A549 (cell line): ENCODE measurements at regions not wholly inside any gene's neighbourhood (a gene's known extent, or its start where the extent isn't known, plus 50 kb on each side); places are given as distances from the start of the nearest gene placed in this dataset.

ENCODE experiments used
- ATAC-seq, 2 experiments: fragments of 200-7000 bp in 1 of 2; fragments of >200 bp in 1 of 2; cut with Nextera tagmentation in 1 of 2; cut with Tn5 transposase in 1 of 2; 3 replicates each; pipeline versions ENCODE4 v1.8.0 to v1.9.1; 2018 to 2020; ENCODE audit warnings: mild to moderate bottlenecking in 1 of 2, moderate library complexity in 1 of 2
- CTCF ChIA-PET: fragments of 300-600 bp; sonication (Branson Sonifier 250); formaldehyde crosslinking; extraction: SDS; loops from one replicate; lab custom pipeline; 2021; ENCODE audit warnings: antibody characterized with exemption, inconsistent platforms; lab: Yijun Ruan, JAX
- POLR2A ChIA-PET: fragments of 350-600 bp; formaldehyde crosslinking; extraction: SDS; loops from one replicate; lab custom pipeline; 2021; ENCODE audit warnings: antibody characterized with exemption, inconsistent platforms; lab: Yijun Ruan, JAX
- DNase-seq, 2 experiments: peaks; one replicate each; pipeline versions ENCODE4 v3.0.0 to v3.0.0-alpha.2; 2011 to 2016; ENCODE audit warnings: low read depth in 1 of 2, low spot score in 1 of 2
- FAIRE-seq: peaks from 2 replicates; lab custom pipeline; 2011; peaks lifted over from hg19 to GRCh38; lab: Jason Lieb, UNC
- H3K27ac ChIP-seq, 2 experiments: fragments of >200 bp; sonication (Bioruptor Twin); formaldehyde crosslinking; 3 replicates each; pipeline ENCODE4 v1.5.1; 2016 to 2017
- H3K4me1 ChIP-seq: fragments of >200 bp; sonication (Bioruptor Twin); formaldehyde crosslinking; 3 replicates; pipeline ENCODE4 v1.6.1; 2016
- H3K4me2 ChIP-seq: fragments of >200 bp; sonication (Bioruptor Twin); formaldehyde crosslinking; 3 replicates; pipeline ENCODE4 v1.6.1; 2016
- H3K4me3 ChIP-seq: fragments of >200 bp; sonication (Bioruptor Twin); formaldehyde crosslinking; 3 replicates; pipeline ENCODE4 v1.5.1; 2016
- H3K9me3 ChIP-seq: fragments of >200 bp; sonication (Bioruptor Twin); formaldehyde crosslinking; 3 replicates; pipeline ENCODE4 v1.6.1; 2016
- ATOH8 ChIP-seq: fragments of 250-450 bp; sonication (Bioruptor Pico); IDR thresholded peaks from 2 replicates; pipeline ENCODE4 v1.5.0; 2020; ENCODE audit warnings: low read depth, mild to moderate bottlenecking, moderate library complexity
- CHD2 ChIP-seq: fragments of 150-350 bp; IDR thresholded peaks from 2 replicates; pipeline ENCODE4 v1.6.1; 2014; ENCODE audit warnings: low read length; ENCODE audit not compliant: partially characterized antibody
- E2F6 ChIP-seq: IDR thresholded peaks from 2 replicates; pipeline ENCODE4 v1.6.1; 2012; ENCODE audit warnings: low read depth, borderline replicate concordance
- ELK1 ChIP-seq: fragments of 150-350 bp; IDR thresholded peaks from 2 replicates; pipeline ENCODE4 v1.6.1; 2014; ENCODE audit warnings: low read depth, mild to moderate bottlenecking, low read length
- EP300 ChIP-seq, 2 experiments: fragments of >200 bp; sonication (Bioruptor Twin); formaldehyde crosslinking; IDR thresholded peaks; 2 replicates in 1 of 2; 3 replicates in 1 of 2; pipeline ENCODE4 v1.6.1; 2016 to 2017
- FOXS1 ChIP-seq: fragments of 250-450 bp; sonication (Bioruptor Pico); IDR thresholded peaks from 2 replicates; pipeline ENCODE4 v1.5.0; 2020; ENCODE audit warnings: mild to moderate bottlenecking, moderate library complexity
- GATA3 ChIP-seq: IDR thresholded peaks from 2 replicates; pipeline ENCODE4 v1.6.1; 2012; ENCODE audit warnings: borderline replicate concordance
- HDAC2 ChIP-seq: fragments of 200-600 bp; sonication (generic); IDR thresholded peaks from 2 replicates; pipeline ENCODE4 v1.6.1; 2016
- HOXB5 ChIP-seq: fragments of 250-450 bp; sonication (Bioruptor Pico); IDR thresholded peaks from 2 replicates; pipeline ENCODE4 v1.5.0; 2020; ENCODE audit warnings: mild to moderate bottlenecking, moderate library complexity
- KDM5A ChIP-seq: fragments of 200-600 bp; sonication (generic); IDR thresholded peaks from 2 replicates; pipeline ENCODE4 v1.6.1; 2016; ENCODE audit warnings: antibody characterized with exemption, mild to moderate bottlenecking
- MAZ ChIP-seq: fragments of 150-350 bp; IDR thresholded peaks from 2 replicates; pipeline ENCODE4 v1.6.1; 2014; ENCODE audit warnings: antibody characterized with exemption, low read depth, low read length, borderline replicate concordance
- MYC ChIP-seq: IDR thresholded peaks from 2 replicates; pipeline ENCODE4 v1.6.1; 2012; ENCODE audit warnings: mild to moderate bottlenecking, inconsistent platforms, low read length, improper control_type of control experiment, borderline replicate concordance
- NR3C1 ChIP-seq: fragments of >200 bp; sonication (Bioruptor Twin); formaldehyde crosslinking; IDR thresholded peaks from 3 replicates; pipeline ENCODE4 v1.6.1; 2017
- RCOR1 ChIP-seq: fragments of 150-350 bp; IDR thresholded peaks from 2 replicates; pipeline ENCODE4 v1.6.1; 2014; ENCODE audit warnings: antibody characterized with exemption, low read length, low read depth
- REST ChIP-seq: fragments of 200-600 bp; sonication (generic); IDR thresholded peaks from 2 replicates; pipeline ENCODE4 v1.6.1; 2016; ENCODE audit warnings: antibody characterized with exemption, mild to moderate bottlenecking, moderate library complexity
- RNF2 ChIP-seq: fragments of 200-600 bp; sonication (generic); IDR thresholded peaks from 2 replicates; pipeline ENCODE4 v1.6.1; 2016; ENCODE audit warnings: low read depth, mild to moderate bottlenecking, antibody characterized with exemption, moderate library complexity, borderline replicate concordance
- ZFP36 ChIP-seq: fragments of 450-650 bp; IDR thresholded peaks from 2 replicates; pipeline ENCODE4 v1.6.1; 2014; ENCODE audit warnings: borderline replicate concordance; ENCODE audit not compliant: partially characterized antibody
- ZSCAN20 ChIP-seq: fragments of 250-450 bp; sonication (Bioruptor Pico); IDR thresholded peaks from 2 replicates; pipeline ENCODE4 v1.8.0; 2022; ENCODE audit warnings: mild to moderate bottlenecking, moderate library complexity
- WGBS: methylation state at CpG from one replicate; pipeline ENCODE4 v1.1.6; 2017; ENCODE audit errors: missing lambda C conversion rate; 5-methylcytosine and 5-hydroxymethylcytosine counted together
- TF ChIP-seq, protein P1 (sequence below): IDR thresholded peaks from 2 replicates; pipeline ENCODE4 v1.6.1; 2012

DNA sequence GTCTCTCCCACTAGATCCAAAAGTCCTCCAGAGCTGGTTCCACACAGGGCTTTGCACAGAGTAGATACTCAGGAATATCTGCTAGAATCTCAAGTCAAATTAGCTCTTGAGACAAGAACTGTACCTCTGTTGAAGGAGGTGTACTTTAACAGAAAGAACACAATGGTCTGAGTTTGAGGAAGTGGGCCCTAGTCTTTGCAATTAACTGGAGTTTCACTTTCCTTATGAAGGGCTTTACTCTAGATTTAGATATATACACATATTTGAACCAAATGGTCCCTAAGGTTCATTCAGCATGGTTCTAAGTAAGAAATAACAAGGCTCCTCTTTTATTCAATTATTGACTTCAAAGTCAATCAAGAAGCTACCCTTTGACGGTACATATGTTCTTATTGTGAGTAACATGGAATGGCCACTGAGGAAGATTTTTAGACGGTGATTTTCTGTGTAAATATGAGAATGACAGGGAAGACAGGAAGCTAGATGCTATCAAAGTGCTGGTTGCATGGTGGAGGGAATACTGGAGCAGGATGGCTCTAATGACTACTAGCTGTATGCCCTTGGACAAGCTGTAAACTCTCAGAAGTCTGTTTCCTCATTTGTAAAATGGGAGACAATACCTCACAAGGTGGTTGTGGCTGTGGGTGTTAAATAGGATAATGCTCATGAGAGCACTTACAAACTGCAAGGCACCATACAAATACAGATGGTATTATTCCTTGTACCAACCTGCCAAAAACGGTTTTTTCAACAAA, 73.5 kb upstream of the SERTAD2 start (continued):
- TF ChIP-seq REST, result no peak

- no peak for DNase-seq
- H3K4me3 ChIP-seq, result no peak overlapping the region
- peak in 1 of 2 experiments; percentile 65; a peak in 3 of 6 replicates for ATAC-seq
- WGBS, result 75% methylated on average over 10 of the region's 11 CpGs
- no peak for TF ChIP-seq HDAC2
- H3K9me3 ChIP-seq, result no peaks in the 10 kb centered on the region
- H3K4me1 ChIP-seq, result peaks cover 8% of the 10 kb centered on the region; the same call in 1 of the 3 replicates
- no peak overlapping the region for H3K27ac ChIP-seq
- no peak for FAIRE-seq
- POLR2A ChIA-PET, result interaction anchor here (1.3 kb wide), 1 partner anchor 23 kb away, joined by 4 read pairs; no protein-coding TSS in a partner anchor
- H3K4me2 ChIP-seq, result no peak overlapping the region
- CTCF ChIA-PET, result interaction anchor here (0.8 to 2.0 kb wide), 9 partner anchors 8 to 397 kb away, joined by 3 to 7 read pairs (median 3); no protein-coding TSS in a partner anchor
Observed at GRCh38 chr2:64727843-64728463, 74.2 kb upstream of the SERTAD2 start.

DNA sequence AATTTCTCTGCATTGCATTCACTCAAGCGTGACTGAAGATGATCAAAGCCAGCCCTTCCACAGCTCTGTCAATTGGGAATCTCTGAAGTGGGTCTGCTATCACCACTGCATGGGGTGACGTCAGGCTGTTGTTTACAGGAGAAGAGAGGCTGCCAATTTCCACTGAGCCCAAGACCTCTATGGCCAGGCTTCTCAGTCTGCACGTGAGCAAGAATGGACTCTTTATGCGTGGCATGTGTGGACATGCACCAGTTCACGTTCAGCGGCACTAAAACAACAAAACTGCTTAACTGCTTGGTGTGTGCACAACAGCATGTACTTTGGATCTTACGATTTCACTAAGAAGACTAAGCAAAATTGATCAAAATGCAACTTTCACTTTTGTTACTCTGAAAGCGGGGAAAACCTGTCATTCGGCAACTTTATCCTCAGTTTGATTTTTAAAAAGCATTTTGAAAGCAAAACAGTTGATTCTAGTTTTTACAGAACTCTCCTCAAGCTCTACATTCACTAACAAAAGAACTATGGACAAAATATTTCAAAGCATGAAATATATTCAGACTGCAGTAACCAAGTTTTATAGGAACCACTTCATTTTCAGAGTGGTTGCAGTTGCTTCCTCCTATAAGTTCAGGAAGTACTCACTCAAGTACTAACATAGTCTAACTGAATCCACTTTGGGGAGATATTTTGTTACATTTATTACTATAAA, 77.0 kb upstream of the SERTAD2 start:
- ATAC-seq, result peak in 1 of 2 experiments; percentile 30; a peak in 2 of 6 replicates
- H3K4me1 ChIP-seq, result peaks cover 8% of the 10 kb centered on the region; the same call in 1 of the 3 replicates
- TF ChIP-seq CHD2, result no peak
- TF ChIP-seq, all 56 proteins: peak for 0
- no peak overlapping the region for H3K4me3 ChIP-seq
- FAIRE-seq, result no peak
- peak overlapping the region; percentile 26; the same call in 1 of the 3 replicates for H3K4me2 ChIP-seq
- POLR2A ChIA-PET, result interaction anchor here (1.8 kb wide), 1 partner anchor 20 kb away, joined by 5 read pairs; no protein-coding TSS in a partner anchor
- H3K9me3 ChIP-seq, result no peaks in the 10 kb centered on the region
- WGBS, result 74% methylated on average over 9 of the region's 9 CpGs
- DNase-seq, result no peak
- CTCF ChIA-PET, result interaction anchor here (2.6 kb wide), 1 partner anchor 84 kb away, joined by 6 read pairs; no protein-coding TSS in a partner anchor
- H3K27ac ChIP-seq, result 0 out of 6 replicates have a peak overlapping the region, but pooled peaks of 1 of the 2 experiments have one; percentile 6

GRCh38 chr2:64731263-64731643, 77.5 kb upstream of the SERTAD2 start:
- ATAC-seq, result no peak
- H3K4me1 ChIP-seq, result peaks cover 8% of the 10 kb centered on the region; the same call in 1 of the 3 replicates
- WGBS, result 86% methylated on average over 3 of the region's 3 CpGs
- no peaks in the 10 kb centered on the region for H3K9me3 ChIP-seq
- FAIRE-seq, result no peak
- no peak overlapping the region for H3K4me3 ChIP-seq
- no peak overlapping the region for H3K4me2 ChIP-seq
- H3K27ac ChIP-seq, result no peak overlapping the region
- CTCF ChIA-PET, result interaction anchor here (2.6 kb wide), 1 partner anchor 85 kb away, joined by 6 read pairs; no protein-coding TSS in a partner anchor
- TF ChIP-seq NR3C1 (no peak), HOXB5 (CRISPR knock-in tag) (no peak), ELK1 (no peak), FOXS1 (CRISPR knock-in tag) (no peak), KDM5A (no peak), HDAC2 (no peak), ZSCAN20 (CRISPR knock-in tag) (no peak), GATA3 (no peak), ATOH8 (CRISPR knock-in tag) (no peak), MYC (no peak), RCOR1 (no peak), E2F6 (no peak), ZFP36 (no peak), RNF2 (no peak), EP300 (IDR thresholded peaks at IDR 0.05) (no peak), MAZ (no peak)
- TF ChIP-seq, protein P1, sequence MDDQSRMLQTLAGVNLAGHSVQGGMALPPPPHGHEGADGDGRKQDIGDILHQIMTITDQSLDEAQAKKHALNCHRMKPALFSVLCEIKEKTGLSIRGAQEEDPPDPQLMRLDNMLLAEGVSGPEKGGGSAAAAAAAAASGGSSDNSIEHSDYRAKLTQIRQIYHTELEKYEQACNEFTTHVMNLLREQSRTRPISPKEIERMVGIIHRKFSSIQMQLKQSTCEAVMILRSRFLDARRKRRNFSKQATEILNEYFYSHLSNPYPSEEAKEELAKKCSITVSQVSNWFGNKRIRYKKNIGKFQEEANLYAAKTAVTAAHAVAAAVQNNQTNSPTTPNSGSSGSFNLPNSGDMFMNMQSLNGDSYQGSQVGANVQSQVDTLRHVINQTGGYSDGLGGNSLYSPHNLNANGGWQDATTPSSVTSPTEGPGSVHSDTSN, result no peak
- POLR2A ChIA-PET, result no interaction called here
- no peak for DNase-seq
